Kidney epithelial cell (primary cell): ENCODE measurements at regions not wholly inside any gene's neighbourhood (a gene's known extent, or its start where the extent isn't known, plus 50 kb on each side); places are given as distances from the start of the nearest gene placed in this dataset.

Source experiments
- DNase-seq: peaks from one replicate; pipeline ENCODE4 v3.0.0-alpha.2; 2010; ENCODE audit warnings: low read depth
- H3K27me3 ChIP-seq: 2 replicates; pipeline ENCODE4 v1.6.0; 2011; ENCODE audit warnings: low read length; ENCODE audit not compliant: control insufficient read depth, insufficient read depth
- H3K36me3 ChIP-seq: 2 replicates; pipeline ENCODE4 v1.5.1; 2011; ENCODE audit warnings: low read length; ENCODE audit not compliant: control insufficient read depth, insufficient read depth
- H3K4me3 ChIP-seq: 2 replicates; pipeline ENCODE4 v1.5.1; 2011; ENCODE audit warnings: low read depth, mild to moderate bottlenecking, control low read depth, low read length
- CTCF ChIP-seq: IDR thresholded peaks from 2 replicates; pipeline ENCODE4 v1.5.1; 2011; ENCODE audit warnings: mild to moderate bottlenecking, moderate library complexity, low read length, control low read depth, inconsistent platforms; ENCODE audit not compliant: insufficient read depth, poor library complexity, severe bottlenecking

DNA sequence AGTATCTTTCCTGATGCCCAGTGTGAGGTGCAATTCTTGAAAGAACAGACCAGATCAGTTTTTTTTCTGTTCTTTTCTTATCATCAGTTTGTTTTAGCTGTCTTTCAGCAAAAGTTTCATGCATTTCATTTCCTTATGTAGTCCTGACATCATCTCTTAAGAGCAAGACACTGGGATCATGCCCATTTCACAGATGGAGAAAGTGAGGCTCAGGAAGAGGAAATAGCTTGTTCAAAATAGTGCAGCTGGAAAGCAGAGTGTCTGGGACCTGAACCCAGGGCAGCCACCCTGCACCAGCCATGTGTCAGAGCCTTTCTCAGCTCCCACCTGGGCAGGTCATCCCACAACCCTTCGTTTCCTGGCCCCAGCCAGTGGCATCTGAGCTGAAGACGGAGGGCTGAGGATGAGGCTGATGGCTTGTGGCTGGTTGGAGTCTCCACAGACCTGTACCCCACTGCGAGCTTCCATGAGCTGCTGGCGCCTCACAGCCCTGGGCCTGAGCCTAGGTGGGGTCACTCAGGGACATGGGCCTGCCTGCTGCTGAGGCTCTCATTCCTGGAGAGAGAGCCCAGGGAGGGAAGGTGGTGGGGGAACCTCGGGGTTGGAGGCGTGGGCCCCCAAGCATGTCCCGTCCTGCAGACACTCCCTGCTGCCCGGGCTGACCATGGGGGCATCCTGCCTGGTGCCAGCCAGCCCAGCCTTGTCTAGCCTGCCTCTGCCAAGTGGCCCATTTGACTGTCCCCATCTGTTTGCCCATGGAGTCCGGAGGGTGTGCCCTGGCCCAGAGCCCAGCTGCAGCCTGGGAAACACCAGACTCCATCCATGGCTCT, 61.8 kb downstream of the SMIM38 start:
- no peak for TF ChIP-seq CTCF
- peaks cover 2% of the 10 kb centered on the region for H3K27me3 ChIP-seq
- DNase-seq: no peak

GRCh38 chr11:69218271-69218682, 62.5 kb downstream of the SMIM38 start:
- no peak for DNase-seq
- TF ChIP-seq CTCF: no peak
- no peaks in the 10 kb centered on the region for H3K36me3 ChIP-seq
- H3K4me3 ChIP-seq: no peak overlapping the region
- H3K27me3 ChIP-seq: peaks cover 2% of the 10 kb centered on the region

More for the DNA sequence above, 61.8 kb downstream of the SMIM38 start:
- H3K4me3 ChIP-seq: no peak overlapping the region
- H3K36me3 ChIP-seq: no peaks in the 10 kb centered on the region

GRCh38 chr11:69218946-69219720, 63.4 kb downstream of the SMIM38 start:
- no peak overlapping the region for H3K4me3 ChIP-seq
- no peak for DNase-seq
- H3K27me3 ChIP-seq: peaks cover 2% of the 10 kb centered on the region
- no peaks in the 10 kb centered on the region for H3K36me3 ChIP-seq
- TF ChIP-seq CTCF: no peak

GRCh38 chr11:69219991-69220390, 64.3 kb downstream of the SMIM38 start:
- H3K27me3 ChIP-seq: peaks cover 2% of the 10 kb centered on the region
- H3K4me3 ChIP-seq: no peak overlapping the region
- DNase-seq: no peak
- no peak for TF ChIP-seq CTCF
- H3K36me3 ChIP-seq: no peaks in the 10 kb centered on the region

DNA sequence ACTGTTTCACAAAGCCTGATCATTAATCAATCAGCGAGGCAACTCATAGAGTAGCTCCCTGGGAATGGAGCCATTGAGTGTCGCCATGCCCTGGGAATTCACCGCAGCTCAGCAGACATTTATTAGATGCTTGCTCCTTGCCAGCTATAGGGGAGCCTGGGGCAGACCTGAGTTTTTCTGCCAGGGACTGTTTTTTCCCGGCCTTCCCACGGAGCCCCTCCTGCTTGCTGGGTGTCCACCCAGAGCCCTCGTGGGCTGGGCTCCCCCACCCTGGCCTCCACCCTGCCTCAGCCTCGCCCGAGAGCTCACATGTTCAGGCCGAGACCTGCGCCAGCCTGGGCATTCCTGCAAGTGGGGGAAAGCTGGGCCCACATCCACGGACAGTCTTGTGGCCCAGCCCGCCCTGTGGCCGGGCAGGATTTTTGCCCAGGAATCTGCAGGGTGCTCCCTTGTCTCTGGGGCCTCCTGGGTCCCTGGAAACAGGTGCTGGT, 64.9 kb downstream of the SMIM38 start:
- no peak for TF ChIP-seq CTCF
- no peaks in the 10 kb centered on the region for H3K36me3 ChIP-seq
- DNase-seq: no peak
- peaks cover 2% of the 10 kb centered on the region for H3K27me3 ChIP-seq
- no peak overlapping the region for H3K4me3 ChIP-seq
